IMR-90 (cell line): ENCODE measurements at regions not wholly inside any gene's neighbourhood (a gene's known extent, or its start where the extent isn't known, plus 50 kb on each side); places are given as distances from the start of the nearest gene placed in this dataset.

Experiments
- ATAC-seq: fragments of 200-7000 bp; cut with Tn5 transposase; 2 replicates; pipeline ENCODE4 v1.9.1; 2020; ENCODE audit warnings: low read depth, mild to moderate bottlenecking, moderate library complexity
- BruUV-seq: library from RNA; stranded (reverse); fragments of 400-500 nt; replicated peaks from 2 replicates; lab custom pipeline; 2021; lab: Mats Ljungman, UMichigan
- CTCF ChIA-PET: fragments of 300-600 bp; formaldehyde crosslinking; extraction: SDS; loops from one replicate; lab custom pipeline; 2021; ENCODE audit warnings: antibody characterized with exemption; lab: Yijun Ruan, JAX
- POLR2A ChIA-PET: fragments of 300-600 bp; sonication (Branson Sonifier 250); formaldehyde crosslinking; loops from one replicate; lab custom pipeline; 2022; ENCODE audit warnings: antibody characterized with exemption; ENCODE audit not compliant: unreplicated experiment; lab: Charles Lee
- DNase-seq: peaks from one replicate; pipeline ENCODE4 v3.0.0; 2013
- H2AFZ ChIP-seq: replicated peaks from 2 replicates; pipeline ENCODE3; 2013; ENCODE audit warnings: low read length, mild to moderate bottlenecking; ENCODE audit not compliant: poor library complexity
- H2AK5ac ChIP-seq: 2 replicates; pipeline ENCODE4 v1.6.1; 2013; ENCODE audit warnings: low read depth, low read length, inconsistent platforms
- H2AK9ac ChIP-seq: replicated peaks from 2 replicates; pipeline ENCODE3; 2013; ENCODE audit warnings: mild to moderate bottlenecking, low read depth, low read length, moderate library complexity; ENCODE audit not compliant: poor library complexity
- H2BK120ac ChIP-seq: 2 replicates; pipeline ENCODE4 v1.6.1; 2013; ENCODE audit warnings: low read depth, low read length, inconsistent platforms
- H2BK15ac ChIP-seq: 3 replicates; pipeline ENCODE4 v1.6.1; 2013; ENCODE audit warnings: low read depth, low read length, inconsistent platforms
- H2BK20ac ChIP-seq: 2 replicates; pipeline ENCODE4 v1.6.1; 2013; ENCODE audit warnings: low read depth, mild to moderate bottlenecking, inconsistent platforms, low read length, moderate library complexity
- H2BK5ac ChIP-seq: 2 replicates; pipeline ENCODE4 v1.6.1; 2013; ENCODE audit warnings: mild to moderate bottlenecking, low read depth, low read length, inconsistent platforms; ENCODE audit not compliant: poor library complexity, severe bottlenecking
- H3K14ac ChIP-seq: replicated peaks from 2 replicates; pipeline ENCODE4 v1.6.1; 2013; ENCODE audit warnings: low read depth, low read length, inconsistent platforms
- H3K18ac ChIP-seq: 2 replicates; pipeline ENCODE4 v1.6.1; 2013; ENCODE audit warnings: low read depth, low read length, control low read depth
- H3K23ac ChIP-seq: 2 replicates; pipeline ENCODE4 v1.6.1; 2013; ENCODE audit warnings: low read depth, low read length, inconsistent platforms
- H3K27ac ChIP-seq: 2 replicates; pipeline ENCODE4 v1.5.1; 2013; ENCODE audit warnings: mild to moderate bottlenecking, control low read depth, low read length; ENCODE audit not compliant: insufficient read depth
- H3K27me3 ChIP-seq: 2 replicates; pipeline ENCODE4 v1.6.1; 2013; ENCODE audit warnings: low read length; ENCODE audit not compliant: control insufficient read depth, insufficient read depth
- H3K36me3 ChIP-seq: 2 replicates; pipeline ENCODE4 v1.6.1; 2013; ENCODE audit warnings: low read length, mixed read lengths; ENCODE audit not compliant: control insufficient read depth, insufficient read depth
- H3K4ac ChIP-seq: 2 replicates; pipeline ENCODE4 v1.6.1; 2013; ENCODE audit warnings: low read depth, low read length, inconsistent platforms
- H3K4me1 ChIP-seq: 2 replicates; pipeline ENCODE4 v1.6.1; 2013; ENCODE audit warnings: low read length, mixed read lengths; ENCODE audit not compliant: control insufficient read depth, insufficient read depth
- H3K4me2 ChIP-seq: 2 replicates; pipeline ENCODE4 v1.6.1; 2013; ENCODE audit warnings: low read depth, mild to moderate bottlenecking, control low read depth, low read length, moderate library complexity
- H3K4me3 ChIP-seq: 2 replicates; pipeline ENCODE4 v1.5.1; 2013; ENCODE audit warnings: low read depth, mild to moderate bottlenecking, control low read depth, low read length, moderate library complexity; ENCODE audit not compliant: insufficient read depth
- H3K56ac ChIP-seq: 2 replicates; pipeline ENCODE4 v1.6.1; 2013; ENCODE audit warnings: low read length, inconsistent platforms; ENCODE audit not compliant: insufficient read depth; ENCODE audit errors: extremely low read depth
- H3K79me1 ChIP-seq, 2 experiments: 2 replicates each; pipeline ENCODE4 v1.6.1; 2013; ENCODE audit warnings: low read length in 2 of 2, inconsistent platforms in 1 of 2, low read depth in 1 of 2
- H3K9ac ChIP-seq: 2 replicates; pipeline ENCODE4 v1.6.1; 2013; ENCODE audit warnings: low read depth, low read length, control low read depth
- H3K9me1 ChIP-seq: 2 replicates; pipeline ENCODE4 v1.6.1; 2013; ENCODE audit warnings: low read length, inconsistent platforms; ENCODE audit not compliant: insufficient read depth
- H3K9me3 ChIP-seq: 2 replicates; pipeline ENCODE4 v1.6.1; 2013; ENCODE audit warnings: low read length; ENCODE audit not compliant: control insufficient read depth, insufficient read depth
- H4K20me1 ChIP-seq: 2 replicates; pipeline ENCODE4 v1.6.1; 2013; ENCODE audit warnings: low read length, inconsistent platforms; ENCODE audit not compliant: insufficient read depth
- H4K5ac ChIP-seq: 2 replicates; pipeline ENCODE4 v1.6.1; 2013; ENCODE audit warnings: mild to moderate bottlenecking, low read depth, low read length, control low read depth
- H4K8ac ChIP-seq, 2 experiments: 2 replicates each; pipeline ENCODE4 v1.6.1; 2013; ENCODE audit warnings: low read depth in 2 of 2, low read length in 2 of 2, control low read depth in 1 of 2, inconsistent platforms in 1 of 2
- H4K91ac ChIP-seq: 2 replicates; pipeline ENCODE4 v1.6.1; 2013; ENCODE audit warnings: low read depth, low read length, inconsistent platforms; ENCODE audit not compliant: insufficient read depth
- BHLHE40 ChIP-seq: fragments of 150-350 bp; IDR thresholded peaks from 2 replicates; pipeline ENCODE4 v1.6.1; 2016; ENCODE audit warnings: mild to moderate bottlenecking, low read depth, low read length
- CEBPB ChIP-seq: IDR thresholded peaks from 2 replicates; pipeline ENCODE4 v1.6.1; 2012; ENCODE audit warnings: low read depth, low read length, improper control_type of control experiment
- CHD1 ChIP-seq: IDR thresholded peaks from 2 replicates; pipeline ENCODE4 v1.6.1; 2012; ENCODE audit warnings: low read depth, low read length, improper control_type of control experiment
- CTCF ChIP-seq: conservative IDR thresholded peaks from 2 replicates; pipeline ENCODE4 v1.5.1; 2012; ENCODE audit warnings: mild to moderate bottlenecking, low read depth, low read length, improper control_type of control experiment
- ELK1 ChIP-seq: fragments of 150-350 bp; IDR thresholded peaks from 2 replicates; pipeline ENCODE4 v1.6.1; 2016; ENCODE audit warnings: low read depth, mild to moderate bottlenecking, low read length, moderate library complexity, borderline replicate concordance
- FOS ChIP-seq: fragments of 150-350 bp; IDR thresholded peaks from 2 replicates; pipeline ENCODE4 v1.6.1; 2016; ENCODE audit warnings: low read depth, low read length
- MAFK ChIP-seq: IDR thresholded peaks from 2 replicates; pipeline ENCODE4 v1.6.1; 2012; ENCODE audit warnings: low read depth, low read length, improper control_type of control experiment
- MAZ ChIP-seq: IDR thresholded peaks from 2 replicates; pipeline ENCODE4 v1.6.1; 2012; ENCODE audit warnings: low read depth, mild to moderate bottlenecking, low read length, improper control_type of control experiment, moderate library complexity, borderline replicate concordance
- MXI1 ChIP-seq: IDR thresholded peaks from 2 replicates; pipeline ENCODE4 v1.6.1; 2012; ENCODE audit warnings: low read depth, mild to moderate bottlenecking, low read length, moderate library complexity, borderline replicate concordance
- NFE2L2 ChIP-seq: fragments of 150-350 bp; IDR thresholded peaks from 2 replicates; pipeline ENCODE4 v1.6.1; 2016; ENCODE audit warnings: low read depth, mild to moderate bottlenecking, low read length
- POLR2A ChIP-seq: IDR thresholded peaks from 2 replicates; pipeline ENCODE4 v1.6.1; 2012; ENCODE audit warnings: mild to moderate bottlenecking, low read depth, low read length
- RAD21 ChIP-seq: IDR thresholded peaks from 2 replicates; pipeline ENCODE4 v1.6.1; 2012; ENCODE audit warnings: low read length, improper control_type of control experiment
- RCOR1 ChIP-seq: IDR thresholded peaks from 2 replicates; pipeline ENCODE4 v1.6.1; 2012; ENCODE audit warnings: mild to moderate bottlenecking, low read length, improper control_type of control experiment; ENCODE audit not compliant: insufficient replicate concordance
- RFX5 ChIP-seq: IDR thresholded peaks from 2 replicates; pipeline ENCODE4 v1.8.0; 2012; ENCODE audit warnings: low read depth, mild to moderate bottlenecking, low read length, moderate library complexity
- SMC3 ChIP-seq: fragments of 150-350 bp; IDR thresholded peaks from 2 replicates; pipeline ENCODE4 v1.6.1; 2016; ENCODE audit warnings: low read depth, mild to moderate bottlenecking, antibody characterized with exemption, low read length, moderate library complexity
- USF2 ChIP-seq: fragments of 150-350 bp; IDR thresholded peaks from 2 replicates; pipeline ENCODE4 v1.6.1; 2017; ENCODE audit warnings: mild to moderate bottlenecking, antibody characterized with exemption, low read length, low read depth
- WGBS, 2 experiments: methylation state at CpG; one replicate each; pipeline versions ENCODE4 v1.1.5 to v1.1.7; 2013; ENCODE audit warnings: missing lambda C conversion rate in 2 of 2; ENCODE audit not compliant: insufficient read length in 1 of 2; ENCODE audit errors: extremely low coverage in 2 of 2; 5-methylcytosine and 5-hydroxymethylcytosine counted together
- dilution Hi-C: fragments of 300-500 bp; cut with HindIII; formaldehyde crosslinking; loops from one replicate; pipeline ENCODE4 v1.14.3; 2018; ENCODE audit warnings: low sequenced_read_pairs; ENCODE audit not compliant: unreplicated experiment
- in situ Hi-C: fragments of 300-500 bp; cut with MboI; formaldehyde crosslinking; loops from 3 replicates; pipeline ENCODE4 v1.14.3; 2019; ENCODE audit warnings: low sequenced_read_pairs, inconsistent platforms, mixed read lengths
- intact Hi-C: fragments of 100-400 bp; cut with micrococcal nuclease; formaldehyde crosslinking; loops from 2 replicates; pipeline ENCODE4 v1.10.0; 2022

GRCh38 chr6:159343709-159344108 lies 174.5 kb downstream of the FNDC1 start:
- CTCF ChIA-PET: no interaction called here
- no peak overlapping the region for H3K56ac ChIP-seq
- no TSS peak for BruUV-seq
- no peaks in the 10 kb centered on the region for H3K9me3 ChIP-seq
- no peaks in the 10 kb centered on the region for H3K79me1 ChIP-seq
- H3K36me3 ChIP-seq: no peaks in the 10 kb centered on the region
- no peak overlapping the region for H2AFZ ChIP-seq
- H2AK5ac ChIP-seq: no peak overlapping the region
- no peak overlapping the region for H4K5ac ChIP-seq
- H3K4me1 ChIP-seq: no peaks in the 10 kb centered on the region
- H3K27ac ChIP-seq: no peak overlapping the region
- H3K4me3 ChIP-seq: no peak overlapping the region
- no peak overlapping the region for H3K18ac ChIP-seq
- no peak overlapping the region for H3K14ac ChIP-seq
- H2BK20ac ChIP-seq: no peak overlapping the region
- intact Hi-C loops: no loop called here
- no peak overlapping the region for H4K91ac ChIP-seq
- H2BK5ac ChIP-seq: no peak overlapping the region
- POLR2A ChIA-PET: no interaction called here
- DNase-seq (no peak), ATAC-seq (no peak)
- no peak overlapping the region for H3K4ac ChIP-seq
- WGBS, 2 experiments: no CpG with 5 or more reads among the region's 1 CpG
- H3K9me1 ChIP-seq: no peaks in the 10 kb centered on the region
- no peak overlapping the region for H3K23ac ChIP-seq
- H3K9ac ChIP-seq: no peak overlapping the region
- no peaks in the 10 kb centered on the region for H4K20me1 ChIP-seq
- no peak overlapping the region for H2BK120ac ChIP-seq
- in situ Hi-C loops: no loop called here
- no peaks in the 10 kb centered on the region for H3K27me3 ChIP-seq
- H4K8ac ChIP-seq: no peak overlapping the region
- dilution Hi-C loops: no loop called here
- H2BK15ac ChIP-seq: no peak overlapping the region
- no peak overlapping the region for H3K4me2 ChIP-seq
- no peak overlapping the region for H2AK9ac ChIP-seq
- no peak for TF ChIP-seq ELK1
- TF ChIP-seq RAD21: no peak
- TF ChIP-seq RFX5: no peak
- TF ChIP-seq FOS: no peak
- TF ChIP-seq MAFK: no peak
- TF ChIP-seq CTCF: no peak
- no peak for TF ChIP-seq USF2
- TF ChIP-seq MAZ: no peak
- no peak for TF ChIP-seq MXI1
- TF ChIP-seq POLR2A: no peak
- no peak for TF ChIP-seq CEBPB
- TF ChIP-seq NFE2L2: no peak
- TF ChIP-seq CHD1: no peak
- no peak for TF ChIP-seq SMC3
- TF ChIP-seq RCOR1: no peak
- TF ChIP-seq BHLHE40: no peak
